ENCODE measurements at regions not wholly inside any gene's neighbourhood (a gene's known extent, or its start where the extent isn't known, plus 50 kb on each side); places are given as distances from the start of the nearest gene placed in this dataset.
"Not testable (repeated sequence)": the region's sequence is repeated elsewhere in the genome, so short reads cannot be mapped to it uniquely, and the experiment has no call there.

- TF ChIP-seq EZH2 (IDR thresholded peaks at IDR 0.05; ENCODE audit: insufficient read depth, poor library complexity, severe bottlenecking) (no peak), EZH2phosphoT487 (IDR thresholded peaks at IDR 0.05; ENCODE audit: insufficient read depth, low read depth) (no peak)
- Histone ChIP-seq H3K4me3 (no peak overlapping the region), H3K9ac (no peak overlapping the region), H3K79me2 (ENCODE audit: insufficient read depth) (no peaks in the 10 kb centered on the region), H3K4me1 (ENCODE audit: insufficient read depth) (no peaks in the 10 kb centered on the region), H3K27me3 (replicated peaks; ENCODE audit: insufficient read depth) (no peaks in the 10 kb centered on the region), H3K4me2 (ENCODE audit: unreplicated experiment) (no peak overlapping the region), H4K20me1 (ENCODE audit: insufficient read depth) (no peaks in the 10 kb centered on the region), H3F3A (ENCODE audit: insufficient read depth) (no peaks in the 10 kb centered on the region), H3K36me3 (ENCODE audit: low read depth) (no peaks in the 10 kb centered on the region), H3K9me3 (ENCODE audit: low read depth) (no peaks in the 10 kb centered on the region), H3K27ac (no peak overlapping the region), H2AFZ (no peak overlapping the region), H3K9me2 (ENCODE audit: insufficient read depth) (0 out of 2 replicates have a peak, but pooled peaks cover 3% of the 10 kb centered on the region)
- in situ Hi-C loops (cut with MboI), result no loop called here
- DNase-seq, result no peak
Measured at GRCh38 chr2:175792881-175793280, 209.2 kb downstream of the LNPK start.

- no peak overlapping the region for H3K4me3 ChIP-seq
- no peaks in the 10 kb centered on the region for H3K9me3 ChIP-seq (ENCODE audit: low read depth)
- no peak for TF ChIP-seq EZH2phosphoT487 (IDR thresholded peaks at IDR 0.05; ENCODE audit: insufficient read depth, low read depth)
- no peak for TF ChIP-seq EZH2 (IDR thresholded peaks at IDR 0.05; ENCODE audit: insufficient read depth, poor library complexity, severe bottlenecking)
- no peaks in the 10 kb centered on the region for H3K36me3 ChIP-seq (ENCODE audit: low read depth)
- H4K20me1 ChIP-seq (ENCODE audit: insufficient read depth), result no peaks in the 10 kb centered on the region
- no peak overlapping the region for H3K4me2 ChIP-seq (ENCODE audit: unreplicated experiment)
- H2AFZ ChIP-seq, result no peak overlapping the region
- no peaks in the 10 kb centered on the region for H3K27me3 ChIP-seq (replicated peaks; ENCODE audit: insufficient read depth)
- no peak overlapping the region for H3K9ac ChIP-seq
- no peak for DNase-seq
- 91 to 93% methylated on average over 5 of the region's 5 CpGs for WGBS, 2 experiments (ENCODE audit: low coverage in 1 of 2, low lambda C conversion rate in 2 of 2, missing lambda C conversion rate in 2 of 2)
- H3K4me1 ChIP-seq (ENCODE audit: insufficient read depth), result no peaks in the 10 kb centered on the region
- in situ Hi-C loops (cut with MboI), result no loop called here
- H3K9me2 ChIP-seq (ENCODE audit: insufficient read depth), result 0 out of 2 replicates have a peak, but pooled peaks cover 5% of the 10 kb centered on the region
- H3F3A ChIP-seq (ENCODE audit: insufficient read depth), result no peaks in the 10 kb centered on the region
- no peaks in the 10 kb centered on the region for H3K79me2 ChIP-seq (ENCODE audit: insufficient read depth)
- no peak overlapping the region for H3K27ac ChIP-seq
Measured at GRCh38 chr2:175792199-175792598, 209.9 kb downstream of the LNPK start.

- no peak for DNase-seq
- H3K79me2 ChIP-seq (ENCODE audit: insufficient read depth), result no peaks in the 10 kb centered on the region
- H3F3A ChIP-seq (ENCODE audit: insufficient read depth), result no peaks in the 10 kb centered on the region
- H2AFZ ChIP-seq, result 0 out of 2 replicates have a peak overlapping the region, but pooled peaks have one; percentile 33
- H3K36me3 ChIP-seq (ENCODE audit: low read depth), result no peaks in the 10 kb centered on the region
- no peaks in the 10 kb centered on the region for H3K9me3 ChIP-seq (ENCODE audit: low read depth)
- no peak overlapping the region for H3K4me3 ChIP-seq
- WGBS, 2 experiments (ENCODE audit: low coverage in 1 of 2, low lambda C conversion rate in 2 of 2, missing lambda C conversion rate in 2 of 2), result 52% methylated on average over 3 of the region's 3 CpGs
- no peak overlapping the region for H3K27ac ChIP-seq
- H3K9me2 ChIP-seq (ENCODE audit: insufficient read depth), result 0 out of 2 replicates have a peak, but pooled peaks cover 5% of the 10 kb centered on the region
- no peak for TF ChIP-seq EZH2 (IDR thresholded peaks at IDR 0.05; ENCODE audit: insufficient read depth, poor library complexity, severe bottlenecking)
- no peak for TF ChIP-seq EZH2phosphoT487 (IDR thresholded peaks at IDR 0.05; ENCODE audit: insufficient read depth, low read depth)
- no peaks in the 10 kb centered on the region for H3K27me3 ChIP-seq (replicated peaks; ENCODE audit: insufficient read depth)
- no peaks in the 10 kb centered on the region for H3K4me1 ChIP-seq (ENCODE audit: insufficient read depth)
- no peaks in the 10 kb centered on the region for H4K20me1 ChIP-seq (ENCODE audit: insufficient read depth)
- no peak overlapping the region for H3K4me2 ChIP-seq (ENCODE audit: unreplicated experiment)
- no peak overlapping the region for H3K9ac ChIP-seq
- in situ Hi-C loops (cut with MboI), result no loop called here
Measured at GRCh38 chr2:175786471-175787124, 215.5 kb downstream of the LNPK start.

- H3K9ac ChIP-seq; H3K27me3 ChIP-seq (replicated peaks; ENCODE audit: insufficient read depth); H3K4me1 ChIP-seq (ENCODE audit: insufficient read depth); in situ Hi-C loops (cut with MboI); H3K27ac ChIP-seq; H3K9me3 ChIP-seq (ENCODE audit: low read depth); H3K79me2 ChIP-seq (ENCODE audit: insufficient read depth); H3F3A ChIP-seq (ENCODE audit: insufficient read depth); H2AFZ ChIP-seq; H4K20me1 ChIP-seq (ENCODE audit: insufficient read depth); H3K9me2 ChIP-seq (ENCODE audit: insufficient read depth); H3K4me2 ChIP-seq (ENCODE audit: unreplicated experiment); H3K4me3 ChIP-seq; H3K36me3 ChIP-seq (ENCODE audit: low read depth); DNase-seq: not testable (repeated sequence)
- WGBS, 2 experiments (ENCODE audit: low coverage in 1 of 2, low lambda C conversion rate in 2 of 2, missing lambda C conversion rate in 2 of 2), result 40 to 42% methylated on average over 2 of the region's 2 CpGs
Measured at GRCh38 chr2:175777337-175777736, 224.7 kb downstream of the LNPK start.

- H2AFZ ChIP-seq, result no peak overlapping the region
- WGBS, 2 experiments (ENCODE audit: low coverage in 1 of 2, low lambda C conversion rate in 2 of 2, missing lambda C conversion rate in 2 of 2), result 9 to 10% methylated on average over 1 of the region's 1 CpG
Measured at GRCh38 chr2:175769200-175769599, 232.9 kb downstream of the LNPK start.

More at GRCh38 chr2:175769200-175769599, 232.9 kb downstream of the LNPK start:
- TF ChIP-seq EZH2 (IDR thresholded peaks at IDR 0.05; ENCODE audit: insufficient read depth, poor library complexity, severe bottlenecking), result no peak
- no peak for TF ChIP-seq EZH2phosphoT487 (IDR thresholded peaks at IDR 0.05; ENCODE audit: insufficient read depth, low read depth)
- no peaks in the 10 kb centered on the region for H3K9me2 ChIP-seq (ENCODE audit: insufficient read depth)
- no peaks in the 10 kb centered on the region for H3F3A ChIP-seq (ENCODE audit: insufficient read depth)
- peak; percentile 7 for DNase-seq
- H3K4me2 ChIP-seq (ENCODE audit: unreplicated experiment), result no peak overlapping the region
- no peaks in the 10 kb centered on the region for H3K79me2 ChIP-seq (ENCODE audit: insufficient read depth)
- H3K27me3 ChIP-seq (replicated peaks; ENCODE audit: insufficient read depth), result no peaks in the 10 kb centered on the region
- in situ Hi-C loops (cut with MboI), result no loop called here
- H3K27ac ChIP-seq, result no peak overlapping the region
- H4K20me1 ChIP-seq (ENCODE audit: insufficient read depth), result no peaks in the 10 kb centered on the region
- no peaks in the 10 kb centered on the region for H3K36me3 ChIP-seq (ENCODE audit: low read depth)
- H3K4me1 ChIP-seq (ENCODE audit: insufficient read depth), result no peaks in the 10 kb centered on the region; the same call in 1 of the 2 replicates
- H3K9me3 ChIP-seq (ENCODE audit: low read depth), result no peaks in the 10 kb centered on the region
- H3K4me3 ChIP-seq, result no peak overlapping the region
- H3K9ac ChIP-seq, result no peak overlapping the region

Measured in GM23248 (cell line).